Glomerular visceral epithelial cell (primary cell): ENCODE measurements at regions not wholly inside any gene's neighbourhood (a gene's known extent, or its start where the extent isn't known, plus 50 kb on each side); places are given as distances from the start of the nearest gene placed in this dataset.
"Not testable (repeated sequence)": the region's sequence is repeated elsewhere in the genome, so short reads cannot be mapped to it uniquely, and the experiment has no call there.

Source experiments
- DNase-seq: peaks from one replicate; pipeline ENCODE4 v3.0.0-alpha.2; 2016; ENCODE audit errors: extremely low spot score

GRCh38 chr9:65396601-65397000 lies 111.6 kb upstream of the FOXD4L5 start:
- DNase-seq = not testable (repeated sequence)

- DNase-seq = not testable (repeated sequence)
These were observed 110.8 kb upstream of the FOXD4L5 start for GRCh38 chr9:65395789-65396188.

GRCh38 chr9:65395121-65395520 lies 110.1 kb upstream of the FOXD4L5 start:
- DNase-seq = not testable (repeated sequence)

- DNase-seq = not testable (repeated sequence)
These were observed 108.3 kb upstream of the FOXD4L5 start for GRCh38 chr9:65393111-65393810.

- DNase-seq = not testable (repeated sequence)
These were observed 107.6 kb upstream of the FOXD4L5 start for GRCh38 chr9:65392611-65393010.

GRCh38 chr9:65389710-65390109 lies 104.7 kb upstream of the FOXD4L5 start:
- DNase-seq = not testable (repeated sequence)

- DNase-seq = not testable (repeated sequence)
These were observed 104.2 kb upstream of the FOXD4L5 start for GRCh38 chr9:65389216-65389615.

GRCh38 chr9:65386699-65387098 lies 101.7 kb upstream of the FOXD4L5 start:
- DNase-seq = peak; percentile 89

- DNase-seq = not testable (repeated sequence)
These were observed 101.2 kb upstream of the FOXD4L5 start for GRCh38 chr9:65386191-65386590.

- not testable (repeated sequence) for DNase-seq
These were observed 100.6 kb upstream of the FOXD4L5 start for GRCh38 chr9:65385655-65386024.

- DNase-seq = not testable (repeated sequence)
These were observed 100.0 kb upstream of the FOXD4L5 start for GRCh38 chr9:65384759-65385654.

- not testable (repeated sequence) for DNase-seq
These were observed 99.1 kb upstream of the FOXD4L5 start for GRCh38 chr9:65384066-65384465.

- not testable (repeated sequence) for DNase-seq
These were observed 98.6 kb upstream of the FOXD4L5 start for GRCh38 chr9:65383646-65384045.

GRCh38 chr9:65382701-65383318 lies 97.8 kb upstream of the FOXD4L5 start:
- DNase-seq = not testable (repeated sequence)
